Stomach (tissue), 4 donors: ENCODE measurements at regions not wholly inside any gene's neighbourhood (a gene's known extent, or its start where the extent isn't known, plus 50 kb on each side); places are given as distances from the start of the nearest gene placed in this dataset.

Experiments used
- CTCF ChIP-seq, 7 experiments: fragments of 450-650 bp in 4 of 7; fragments of 200-600 bp in 3 of 7; sonication (generic) in 3 of 7; IDR thresholded peaks; one replicate each; pipeline ENCODE4 v1.5.1; 2016 to 2019; ENCODE audit warnings: antibody characterized with exemption in 7 of 7, control low read depth in 2 of 7, mild to moderate bottlenecking in 1 of 7
- POLR2A ChIP-seq, 4 donors: fragments of 450-650 bp; IDR thresholded peaks; one replicate each; pipeline ENCODE4 v1.6.1; 2016; ENCODE audit warnings: antibody characterized with exemption in 4 of 4, control low read depth in 2 of 4, mild to moderate bottlenecking in 1 of 4, moderate library complexity in 1 of 4
- POLR2AphosphoS5 ChIP-seq, 3 donors: sonication (generic); formaldehyde crosslinking; IDR thresholded peaks; one replicate each; pipeline ENCODE4 v1.6.1; 2016; ENCODE audit warnings: antibody characterized with exemption in 3 of 3

- TF ChIP-seq POLR2A (IDR thresholded peaks at IDR 0.05) (no peak), CTCF (IDR thresholded peaks at IDR 0.05) (no peak), POLR2AphosphoS5 (IDR thresholded peaks at IDR 0.05) (no peak)
Measured at GRCh38 chr1:213821943-213822334, 165.8 kb upstream of the PROX1 start.
